IPS-NIHi11 (cell line): ENCODE measurements at regions not wholly inside any gene's neighbourhood (a gene's known extent, or its start where the extent isn't known, plus 50 kb on each side); places are given as distances from the start of the nearest gene placed in this dataset.

Experiments
- DNase-seq: peaks from one replicate; pipeline ENCODE4 v3.0.0; 2012; ENCODE audit warnings: mixed read lengths, low spot score

GRCh38 chr14:96980835-96981234, 183.7 kb downstream of the VRK1 start:
- DNase-seq, result no peak

- DNase-seq, result no peak
Observed at GRCh38 chr14:96986256-96987085, 189.3 kb downstream of the VRK1 start.

GRCh38 chr14:96987086-96987474, 189.9 kb downstream of the VRK1 start:
- DNase-seq, result no peak

- DNase-seq, result no peak
Observed at GRCh38 chr14:96987771-96988170, 190.6 kb downstream of the VRK1 start.

- DNase-seq, result no peak
Observed at GRCh38 chr14:96989306-96989705, 192.1 kb downstream of the VRK1 start.

- DNase-seq, result no peak
Observed at GRCh38 chr14:96991226-96991625, 194.0 kb downstream of the VRK1 start.

GRCh38 chr14:96994999-96995398, 197.8 kb downstream of the VRK1 start:
- no peak for DNase-seq

- DNase-seq, result no peak
Observed at GRCh38 chr14:96997269-96997668, 200.1 kb downstream of the VRK1 start.

GRCh38 chr14:96997996-96998395, 200.8 kb downstream of the VRK1 start:
- DNase-seq, result no peak

- no peak for DNase-seq
Observed at GRCh38 chr14:96999654-97000155, 202.5 kb downstream of the VRK1 start.

- DNase-seq, result no peak
Observed at GRCh38 chr14:97002454-97002853, 205.3 kb downstream of the VRK1 start.

GRCh38 chr14:97005934-97006333, 208.8 kb downstream of the VRK1 start:
- DNase-seq, result no peak

- DNase-seq, result peak; percentile 49
Observed at GRCh38 chr14:97010491-97011160, 213.4 kb downstream of the VRK1 start.

GRCh38 chr14:97013878-97014277, 216.7 kb downstream of the VRK1 start:
- DNase-seq, result no peak

GRCh38 chr14:97021001-97021400, 223.8 kb downstream of the VRK1 start:
- DNase-seq, result no peak

GRCh38 chr14:97021571-97022168, 224.5 kb downstream of the VRK1 start:
- peak; percentile 59 for DNase-seq

GRCh38 chr14:97022741-97023140, 225.6 kb downstream of the VRK1 start:
- no peak for DNase-seq

GRCh38 chr14:97023871-97024270, 226.7 kb downstream of the VRK1 start:
- no peak for DNase-seq

GRCh38 chr14:97024300-97024699, 227.1 kb downstream of the VRK1 start:
- no peak for DNase-seq

GRCh38 chr14:97025722-97026121, 228.5 kb downstream of the VRK1 start:
- peak; percentile 47 for DNase-seq

GRCh38 chr14:97027256-97027999, 230.2 kb downstream of the VRK1 start:
- peak; percentile 28 for DNase-seq

GRCh38 chr14:97028382-97028781, 231.2 kb downstream of the VRK1 start:
- no peak for DNase-seq
